Activated T-helper 1 cell treated with anti-CD3 and anti-CD28 coated beads, Interleukin-12 subunit alpha, Interleukin-12 subunit beta, Interleukin-2, Interleukin-4 antibody, amounts not matched to agents 30 ng/mL and 10 ng/mL and 1 ng/mL, durations not matched to agents 14 hours and 24 hours and 36 hours (primary cell): ENCODE measurements at regions not wholly inside any gene's neighbourhood (a gene's known extent, or its start where the extent isn't known, plus 50 kb on each side); places are given as distances from the start of the nearest gene placed in this dataset.

Experiments
- DNase-seq: peaks from one replicate; pipeline ENCODE4 v3.0.0; 2021; ENCODE audit warnings: low spot score
- H3K27ac Mint-ChIP-seq: one replicate; pipeline ENCODE4 v1.8.0; 2021; ENCODE audit warnings: mild to moderate bottlenecking, mixed read lengths
- H3K27me3 Mint-ChIP-seq: one replicate; pipeline ENCODE4 v1.8.0; 2022; ENCODE audit warnings: mild to moderate bottlenecking, moderate library complexity, mixed read lengths; ENCODE audit not compliant: insufficient read depth
- H3K36me3 Mint-ChIP-seq: one replicate; pipeline ENCODE4 v1.8.0; 2021; ENCODE audit warnings: low read depth, mixed read lengths
- H3K4me1 Mint-ChIP-seq: one replicate; pipeline ENCODE4 v1.8.0; 2021; ENCODE audit warnings: low read depth, mixed read lengths
- H3K4me3 Mint-ChIP-seq: one replicate; pipeline ENCODE4 v1.8.0; 2021; ENCODE audit warnings: mild to moderate bottlenecking, moderate library complexity, mixed read lengths
- H3K9me3 Mint-ChIP-seq: one replicate; pipeline ENCODE4 v1.8.0; 2021; ENCODE audit warnings: mixed read lengths
- intact Hi-C: fragments of 100-400 bp; cut with micrococcal nuclease; formaldehyde crosslinking; loops from one replicate; pipeline ENCODE4 v1.15.1; 2024

- Mint-ChIP-seq H3K4me3 (no peak overlapping the region), H3K36me3 (no peaks in the 10 kb centered on the region), H3K27me3 (no peaks in the 10 kb centered on the region), H3K27ac (no peak overlapping the region), H3K4me1 (no peaks in the 10 kb centered on the region), H3K9me3 (peaks cover 3% of the 10 kb centered on the region)
- no peak for DNase-seq
- intact Hi-C loops = no loop called here
These were observed 1217.8 kb upstream of the LRRTM3 start for GRCh38 chr10:65708057-65708456.

- H3K27ac Mint-ChIP-seq = no peak overlapping the region
- intact Hi-C loops = no loop called here
- H3K27me3 Mint-ChIP-seq = no peaks in the 10 kb centered on the region
- H3K4me3 Mint-ChIP-seq = no peak overlapping the region
- H3K4me1 Mint-ChIP-seq = no peaks in the 10 kb centered on the region
- peaks cover 6% of the 10 kb centered on the region for H3K9me3 Mint-ChIP-seq
- DNase-seq = no peak
- H3K36me3 Mint-ChIP-seq = no peaks in the 10 kb centered on the region
These were observed 1215.5 kb upstream of the LRRTM3 start for GRCh38 chr10:65710306-65710705.

- no peaks in the 10 kb centered on the region for H3K36me3 Mint-ChIP-seq
- no peaks in the 10 kb centered on the region for H3K4me1 Mint-ChIP-seq
- H3K9me3 Mint-ChIP-seq = peaks cover 3% of the 10 kb centered on the region
- H3K4me3 Mint-ChIP-seq = no peak overlapping the region
- DNase-seq = no peak
- H3K27me3 Mint-ChIP-seq = no peaks in the 10 kb centered on the region
- intact Hi-C loops = no loop called here
- H3K27ac Mint-ChIP-seq = no peak overlapping the region
These were observed 1206.0 kb upstream of the LRRTM3 start for GRCh38 chr10:65719790-65720189.

GRCh38 chr10:65720901-65721300 is 1204.9 kb upstream of the LRRTM3 start:
- H3K27me3 Mint-ChIP-seq = no peaks in the 10 kb centered on the region
- no peak overlapping the region for H3K4me3 Mint-ChIP-seq
- no peak overlapping the region for H3K27ac Mint-ChIP-seq
- no peaks in the 10 kb centered on the region for H3K9me3 Mint-ChIP-seq
- intact Hi-C loops = no loop called here
- no peak for DNase-seq
- no peaks in the 10 kb centered on the region for H3K4me1 Mint-ChIP-seq
- H3K36me3 Mint-ChIP-seq = no peaks in the 10 kb centered on the region

GRCh38 chr10:65723525-65723924 is 1202.3 kb upstream of the LRRTM3 start:
- DNase-seq = no peak
- H3K4me1 Mint-ChIP-seq = no peaks in the 10 kb centered on the region
- H3K27ac Mint-ChIP-seq = no peak overlapping the region
- H3K9me3 Mint-ChIP-seq = no peaks in the 10 kb centered on the region
- no peaks in the 10 kb centered on the region for H3K27me3 Mint-ChIP-seq
- intact Hi-C loops = no loop called here
- H3K36me3 Mint-ChIP-seq = no peaks in the 10 kb centered on the region
- no peak overlapping the region for H3K4me3 Mint-ChIP-seq

GRCh38 chr10:65735382-65735781 is 1190.5 kb upstream of the LRRTM3 start:
- Mint-ChIP-seq H3K4me3 (no peak overlapping the region), H3K9me3 (no peaks in the 10 kb centered on the region), H3K4me1 (no peaks in the 10 kb centered on the region), H3K27me3 (no peaks in the 10 kb centered on the region), H3K27ac (no peak overlapping the region), H3K36me3 (no peaks in the 10 kb centered on the region)
- DNase-seq = no peak
- intact Hi-C loops = no loop called here

GRCh38 chr10:65742906-65743305 is 1182.9 kb upstream of the LRRTM3 start:
- no peaks in the 10 kb centered on the region for H3K9me3 Mint-ChIP-seq
- H3K4me1 Mint-ChIP-seq = no peaks in the 10 kb centered on the region
- H3K27me3 Mint-ChIP-seq = no peaks in the 10 kb centered on the region
- intact Hi-C loops = no loop called here
- H3K4me3 Mint-ChIP-seq = no peak overlapping the region
- DNase-seq = no peak
- no peak overlapping the region for H3K27ac Mint-ChIP-seq
- H3K36me3 Mint-ChIP-seq = no peaks in the 10 kb centered on the region

- H3K36me3 Mint-ChIP-seq = no peaks in the 10 kb centered on the region
- H3K27ac Mint-ChIP-seq = no peak overlapping the region
- no peaks in the 10 kb centered on the region for H3K4me1 Mint-ChIP-seq
- no peak for DNase-seq
- intact Hi-C loops = no loop called here
- H3K27me3 Mint-ChIP-seq = no peaks in the 10 kb centered on the region
- no peak overlapping the region for H3K4me3 Mint-ChIP-seq
- H3K9me3 Mint-ChIP-seq = no peaks in the 10 kb centered on the region
These were observed 1174.6 kb upstream of the LRRTM3 start for GRCh38 chr10:65751218-65751617.

- H3K4me3 Mint-ChIP-seq = no peak overlapping the region
- H3K36me3 Mint-ChIP-seq = no peaks in the 10 kb centered on the region
- H3K27ac Mint-ChIP-seq = no peak overlapping the region
- intact Hi-C loops = no loop called here
- H3K27me3 Mint-ChIP-seq = no peaks in the 10 kb centered on the region
- DNase-seq = no peak
- no peaks in the 10 kb centered on the region for H3K4me1 Mint-ChIP-seq
- no peaks in the 10 kb centered on the region for H3K9me3 Mint-ChIP-seq
These were observed 1173.9 kb upstream of the LRRTM3 start for GRCh38 chr10:65751896-65752295.

- Mint-ChIP-seq H3K27ac (no peak overlapping the region), H3K36me3 (no peaks in the 10 kb centered on the region), H3K27me3 (no peaks in the 10 kb centered on the region), H3K9me3 (no peaks in the 10 kb centered on the region), H3K4me1 (no peaks in the 10 kb centered on the region), H3K4me3 (no peak overlapping the region)
- intact Hi-C loops = no loop called here
- DNase-seq = no peak
These were observed 1172.3 kb upstream of the LRRTM3 start for GRCh38 chr10:65753532-65753931.

- H3K4me3 Mint-ChIP-seq = no peak overlapping the region
- H3K36me3 Mint-ChIP-seq = no peaks in the 10 kb centered on the region
- no peak for DNase-seq
- no peaks in the 10 kb centered on the region for H3K27me3 Mint-ChIP-seq
- no peak overlapping the region for H3K27ac Mint-ChIP-seq
- peaks cover 2% of the 10 kb centered on the region for H3K9me3 Mint-ChIP-seq
- intact Hi-C loops = no loop called here
- H3K4me1 Mint-ChIP-seq = no peaks in the 10 kb centered on the region
These were observed 1171.7 kb upstream of the LRRTM3 start for GRCh38 chr10:65754112-65754511.

GRCh38 chr10:65762311-65762710 is 1163.5 kb upstream of the LRRTM3 start:
- no peak overlapping the region for H3K4me3 Mint-ChIP-seq
- DNase-seq = no peak
- peaks cover 4% of the 10 kb centered on the region for H3K9me3 Mint-ChIP-seq
- intact Hi-C loops = no loop called here
- H3K4me1 Mint-ChIP-seq = no peaks in the 10 kb centered on the region
- no peaks in the 10 kb centered on the region for H3K27me3 Mint-ChIP-seq
- no peaks in the 10 kb centered on the region for H3K36me3 Mint-ChIP-seq
- H3K27ac Mint-ChIP-seq = no peak overlapping the region

- intact Hi-C loops = no loop called here
These were observed 1160.8 kb upstream of the LRRTM3 start for GRCh38 chr10:65765006-65765541.

GRCh38 chr10:65769828-65770227 is 1156.0 kb upstream of the LRRTM3 start:
- H3K4me3 Mint-ChIP-seq = no peak overlapping the region
- DNase-seq = no peak
- H3K27ac Mint-ChIP-seq = no peak overlapping the region
- H3K36me3 Mint-ChIP-seq = no peaks in the 10 kb centered on the region
- H3K9me3 Mint-ChIP-seq = no peaks in the 10 kb centered on the region
- intact Hi-C loops = no loop called here
- H3K27me3 Mint-ChIP-seq = no peaks in the 10 kb centered on the region
- no peaks in the 10 kb centered on the region for H3K4me1 Mint-ChIP-seq

More at GRCh38 chr10:65765006-65765541, 1160.8 kb upstream of the LRRTM3 start:
- Mint-ChIP-seq H3K9me3 (no peaks in the 10 kb centered on the region), H3K27ac (no peak overlapping the region), H3K4me3 (no peak overlapping the region), H3K36me3 (no peaks in the 10 kb centered on the region), H3K4me1 (no peaks in the 10 kb centered on the region), H3K27me3 (no peaks in the 10 kb centered on the region)
- DNase-seq = no peak
